Loucy (cell line): ENCODE measurements at regions not wholly inside any gene's neighbourhood (a gene's known extent, or its start where the extent isn't known, plus 50 kb on each side); places are given as distances from the start of the nearest gene placed in this dataset.
"Not testable (repeated sequence)": the region's sequence is repeated elsewhere in the genome, so short reads cannot be mapped to it uniquely, and the experiment has no call there.

Experiments
- CTCF ChIP-seq: fragments of 200-600 bp; sonication (generic); conservative IDR thresholded peaks from 2 replicates; pipeline ENCODE4 v1.5.1; 2014; ENCODE audit warnings: mild to moderate bottlenecking, antibody characterized with exemption, low read length
- EZH2phosphoT487 ChIP-seq: fragments of 200-600 bp; IDR thresholded peaks from 2 replicates; pipeline ENCODE4 v1.6.1; 2018; ENCODE audit warnings: antibody characterized with exemption, mild to moderate bottlenecking, moderate library complexity, borderline replicate concordance

GRCh38 chr20:22830715-22831114 lies 204.4 kb upstream of the SSTR4 start:
- not testable (repeated sequence) for TF ChIP-seq CTCF, EZH2phosphoT487
